Mucosa of rectum (tissue), 2 donors: ENCODE measurements at regions not wholly inside any gene's neighbourhood (a gene's known extent, or its start where the extent isn't known, plus 50 kb on each side); places are given as distances from the start of the nearest gene placed in this dataset.

ENCODE experiments used
- H3K27ac ChIP-seq, 2 donors: one replicate each; pipeline ENCODE4 v1.7.0; 2013; ENCODE audit warnings: inconsistent platforms in 2 of 2, low read depth in 2 of 2, low read length in 2 of 2
- H3K27me3 ChIP-seq, 2 donors: one replicate each; pipeline ENCODE4 v1.7.0; 2013; ENCODE audit warnings: low read length in 2 of 2; ENCODE audit not compliant: control insufficient read depth in 2 of 2, insufficient read depth in 2 of 2
- H3K36me3 ChIP-seq, 2 donors: one replicate each; pipeline ENCODE4 v1.7.0; 2013; ENCODE audit warnings: low read length in 2 of 2; ENCODE audit not compliant: control insufficient read depth in 2 of 2, insufficient read depth in 2 of 2
- H3K4me1 ChIP-seq, 2 donors: one replicate each; pipeline ENCODE4 v1.7.0; 2013; ENCODE audit warnings: low read length in 2 of 2, mild to moderate bottlenecking in 1 of 2; ENCODE audit not compliant: control insufficient read depth in 2 of 2, insufficient read depth in 2 of 2
- H3K4me3 ChIP-seq, 2 donors: one replicate each; pipeline ENCODE4 v1.7.0; 2013; ENCODE audit warnings: low read length in 2 of 2
- H3K9ac ChIP-seq, 2 donors: one replicate each; pipeline ENCODE4 v1.7.0; 2013; ENCODE audit warnings: low read length in 2 of 2, low read depth in 1 of 2, mild to moderate bottlenecking in 1 of 2
- H3K9me3 ChIP-seq, 2 donors: one replicate each; pipeline ENCODE4 v1.7.0; 2013; ENCODE audit warnings: low read length in 2 of 2; ENCODE audit not compliant: control insufficient read depth in 2 of 2
- donor health status: healthy.
- donor health status: Normal muscosa, but diverticular disease.

- H3K27me3 ChIP-seq: no peaks in the 10 kb centered on the region
- H3K36me3 ChIP-seq: no peaks in the 10 kb centered on the region
- H3K4me3 ChIP-seq: no peak overlapping the region
- H3K9ac ChIP-seq: no peak overlapping the region
- H3K4me1 ChIP-seq: no peaks in the 10 kb centered on the region
- H3K27ac ChIP-seq: no peak overlapping the region
- H3K9me3 ChIP-seq: no peaks in the 10 kb centered on the region
These were observed 219.3 kb downstream of the UXS1 start for GRCh38 chr2:105974812-105975211.

GRCh38 chr2:105972927-105973326 is 221.2 kb downstream of the UXS1 start:
- H3K9me3 ChIP-seq: no peaks in the 10 kb centered on the region
- no peak overlapping the region for H3K4me3 ChIP-seq
- H3K4me1 ChIP-seq: no peaks in the 10 kb centered on the region
- no peak overlapping the region for H3K9ac ChIP-seq
- H3K27ac ChIP-seq: no peak overlapping the region
- no peaks in the 10 kb centered on the region for H3K36me3 ChIP-seq
- no peaks in the 10 kb centered on the region for H3K27me3 ChIP-seq

- no peak overlapping the region for H3K9ac ChIP-seq
- no peaks in the 10 kb centered on the region for H3K9me3 ChIP-seq
- no peaks in the 10 kb centered on the region for H3K36me3 ChIP-seq
- H3K4me3 ChIP-seq: no peak overlapping the region
- no peaks in the 10 kb centered on the region for H3K4me1 ChIP-seq
- H3K27ac ChIP-seq: no peak overlapping the region
- H3K27me3 ChIP-seq: no peaks in the 10 kb centered on the region
These were observed 221.9 kb downstream of the UXS1 start for GRCh38 chr2:105972246-105972645.

- Histone ChIP-seq H3K4me3 (no peak overlapping the region), H3K27me3 (no peaks in the 10 kb centered on the region), H3K4me1 (no peaks in the 10 kb centered on the region), H3K36me3 (no peaks in the 10 kb centered on the region), H3K9me3 (no peaks in the 10 kb centered on the region), H3K9ac (no peak overlapping the region), H3K27ac (no peak overlapping the region)
These were observed 224.5 kb downstream of the UXS1 start for GRCh38 chr2:105969552-105969951.

- H3K27me3 ChIP-seq: no peaks in the 10 kb centered on the region
- no peaks in the 10 kb centered on the region for H3K4me1 ChIP-seq
- no peak overlapping the region for H3K4me3 ChIP-seq
- H3K9me3 ChIP-seq: peaks cover 0 to 2% of the 10 kb centered on the region in 2 donors
- no peak overlapping the region for H3K9ac ChIP-seq
- H3K36me3 ChIP-seq: no peaks in the 10 kb centered on the region
- no peak overlapping the region for H3K27ac ChIP-seq
These were observed 217.5 kb downstream of the NCK2 start for GRCh38 chr2:105962221-105962620.

- Histone ChIP-seq H3K4me1 (no peaks in the 10 kb centered on the region), H3K9ac (no peak overlapping the region), H3K27me3 (no peaks in the 10 kb centered on the region), H3K4me3 (no peak overlapping the region), H3K27ac (no peak overlapping the region), H3K9me3 (peaks cover 0 to 2% of the 10 kb centered on the region in 2 donors), H3K36me3 (no peaks in the 10 kb centered on the region)
These were observed 217.0 kb downstream of the NCK2 start for GRCh38 chr2:105961599-105962146.

- Histone ChIP-seq H3K4me3 (no peak overlapping the region), H3K27me3 (no peaks in the 10 kb centered on the region), H3K9ac (no peak overlapping the region), H3K9me3 (peaks cover 0 to 2% of the 10 kb centered on the region in 2 donors), H3K27ac (no peak overlapping the region), H3K36me3 (no peaks in the 10 kb centered on the region), H3K4me1 (no peaks in the 10 kb centered on the region)
These were observed 214.6 kb downstream of the NCK2 start for GRCh38 chr2:105959357-105959756.

GRCh38 chr2:105954891-105955290 is 210.2 kb downstream of the NCK2 start:
- Histone ChIP-seq H3K27me3 (no peaks in the 10 kb centered on the region), H3K9ac (no peak overlapping the region), H3K4me1 (no peaks in the 10 kb centered on the region), H3K36me3 (no peaks in the 10 kb centered on the region), H3K27ac (no peak overlapping the region), H3K9me3 (peaks cover 0 to 2% of the 10 kb centered on the region in 2 donors), H3K4me3 (no peak overlapping the region)

- no peaks in the 10 kb centered on the region for H3K4me1 ChIP-seq
- no peaks in the 10 kb centered on the region for H3K36me3 ChIP-seq
- H3K9me3 ChIP-seq: peaks cover 0 to 2% of the 10 kb centered on the region in 2 donors
- H3K4me3 ChIP-seq: no peak overlapping the region
- H3K27ac ChIP-seq: no peak overlapping the region
- H3K27me3 ChIP-seq: no peaks in the 10 kb centered on the region
- H3K9ac ChIP-seq: no peak overlapping the region
These were observed 209.2 kb downstream of the NCK2 start for GRCh38 chr2:105953942-105954341.

- Histone ChIP-seq H3K27ac (no peak overlapping the region), H3K9ac (no peak overlapping the region), H3K4me1 (no peaks in the 10 kb centered on the region), H3K4me3 (no peak overlapping the region), H3K36me3 (no peaks in the 10 kb centered on the region), H3K27me3 (no peaks in the 10 kb centered on the region), H3K9me3 (no peaks in the 10 kb centered on the region)
These were observed 207.4 kb downstream of the NCK2 start for GRCh38 chr2:105952131-105952530.

- Histone ChIP-seq H3K9me3 (no peaks in the 10 kb centered on the region), H3K27me3 (no peaks in the 10 kb centered on the region), H3K4me1 (no peaks in the 10 kb centered on the region), H3K27ac (no peak overlapping the region), H3K4me3 (no peak overlapping the region), H3K9ac (no peak overlapping the region), H3K36me3 (no peaks in the 10 kb centered on the region)
These were observed 206.6 kb downstream of the NCK2 start for GRCh38 chr2:105951384-105951694.
